ENCODE measurements at regions not wholly inside any gene's neighbourhood (a gene's known extent, or its start where the extent isn't known, plus 50 kb on each side); places are given as distances from the start of the nearest gene placed in this dataset.

- intact Hi-C loops (cut with DNase I), result no loop called here
- no peak for DNase-seq
- Histone ChIP-seq H3K27ac (no peak overlapping the region), H3K36me3 (replicated peaks in 1 of 2) (no peaks in the 10 kb centered on the region), H3K9me3 (replicated peaks in 1 of 3) (no peaks in the 10 kb centered on the region), H3K27me3 (no peaks in the 10 kb centered on the region), H3K4me3 (no peak overlapping the region), H3K4me1 (replicated peaks in 1 of 2) (no peaks in the 10 kb centered on the region)
- TF ChIP-seq POLR2A (IDR thresholded peaks at IDR 0.05), result no peak
- TF ChIP-seq, protein P1, sequence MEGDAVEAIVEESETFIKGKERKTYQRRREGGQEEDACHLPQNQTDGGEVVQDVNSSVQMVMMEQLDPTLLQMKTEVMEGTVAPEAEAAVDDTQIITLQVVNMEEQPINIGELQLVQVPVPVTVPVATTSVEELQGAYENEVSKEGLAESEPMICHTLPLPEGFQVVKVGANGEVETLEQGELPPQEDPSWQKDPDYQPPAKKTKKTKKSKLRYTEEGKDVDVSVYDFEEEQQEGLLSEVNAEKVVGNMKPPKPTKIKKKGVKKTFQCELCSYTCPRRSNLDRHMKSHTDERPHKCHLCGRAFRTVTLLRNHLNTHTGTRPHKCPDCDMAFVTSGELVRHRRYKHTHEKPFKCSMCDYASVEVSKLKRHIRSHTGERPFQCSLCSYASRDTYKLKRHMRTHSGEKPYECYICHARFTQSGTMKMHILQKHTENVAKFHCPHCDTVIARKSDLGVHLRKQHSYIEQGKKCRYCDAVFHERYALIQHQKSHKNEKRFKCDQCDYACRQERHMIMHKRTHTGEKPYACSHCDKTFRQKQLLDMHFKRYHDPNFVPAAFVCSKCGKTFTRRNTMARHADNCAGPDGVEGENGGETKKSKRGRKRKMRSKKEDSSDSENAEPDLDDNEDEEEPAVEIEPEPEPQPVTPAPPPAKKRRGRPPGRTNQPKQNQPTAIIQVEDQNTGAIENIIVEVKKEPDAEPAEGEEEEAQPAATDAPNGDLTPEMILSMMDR (IDR thresholded peaks at IDR 0.05), result no peak
- WGBS, 4 donors, result 74 to 85% (median 84%) methylated on average over 3 to 5 of the region's 5 CpGs
Observed at GRCh38 chr19:28831462-28831861, 381.5 kb downstream of the UQCRFS1 start.

GRCh38 chr19:28829762-28830161, 383.2 kb downstream of the UQCRFS1 start:
- H3K9me3 ChIP-seq (replicated peaks in 1 of 3), result no peaks in the 10 kb centered on the region
- DNase-seq, result no peak
- no peak overlapping the region for H3K4me3 ChIP-seq
- WGBS, 4 donors, result 54 to 82% (median 67%) methylated on average over 4 of the region's 4 CpGs
- no peaks in the 10 kb centered on the region for H3K4me1 ChIP-seq (replicated peaks in 1 of 2)
- H3K27me3 ChIP-seq, result no peaks in the 10 kb centered on the region
- H3K27ac ChIP-seq, result no peak overlapping the region
- intact Hi-C loops (cut with DNase I), result no loop called here
- H3K36me3 ChIP-seq (replicated peaks in 1 of 2), result no peaks in the 10 kb centered on the region
- TF ChIP-seq POLR2A (IDR thresholded peaks at IDR 0.05), result no peak
- TF ChIP-seq, protein P1 (IDR thresholded peaks at IDR 0.05), result no peak

DNA sequence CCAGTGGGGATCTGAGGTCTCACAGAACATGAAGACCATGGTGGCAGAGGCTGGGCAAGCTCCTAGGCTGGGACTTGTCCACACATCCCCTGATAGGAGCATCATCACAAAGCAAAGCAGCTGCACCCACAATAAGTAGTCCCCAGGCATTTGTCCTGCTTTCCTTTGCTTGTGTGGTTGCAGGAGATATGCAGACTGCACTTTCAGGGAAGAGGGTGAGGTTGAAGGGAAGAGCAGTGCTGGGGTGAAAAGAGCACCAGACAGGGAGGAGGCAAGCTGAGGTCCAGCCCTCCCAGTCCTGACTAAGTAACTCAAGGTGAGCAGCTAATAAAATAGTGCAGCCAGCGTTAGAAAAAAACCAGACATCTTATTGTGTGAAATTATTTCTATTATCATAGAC, 383.6 kb downstream of the UQCRFS1 start:
- H3K36me3 ChIP-seq (replicated peaks in 1 of 2), result no peaks in the 10 kb centered on the region
- 56 to 82% (median 74%) methylated on average over 1 of the region's 1 CpG for WGBS, 4 donors
- DNase-seq, result no peak
- H3K9me3 ChIP-seq (replicated peaks in 1 of 3), result no peaks in the 10 kb centered on the region
- intact Hi-C loops (cut with DNase I), result no loop called here
- no peak overlapping the region for H3K4me3 ChIP-seq
- no peaks in the 10 kb centered on the region for H3K27me3 ChIP-seq
- H3K27ac ChIP-seq, result no peak overlapping the region
- TF ChIP-seq, protein P1 (IDR thresholded peaks at IDR 0.05), result no peak
- TF ChIP-seq POLR2A (IDR thresholded peaks at IDR 0.05), result no peak
- no peaks in the 10 kb centered on the region for H3K4me1 ChIP-seq (replicated peaks in 1 of 2)

DNA sequence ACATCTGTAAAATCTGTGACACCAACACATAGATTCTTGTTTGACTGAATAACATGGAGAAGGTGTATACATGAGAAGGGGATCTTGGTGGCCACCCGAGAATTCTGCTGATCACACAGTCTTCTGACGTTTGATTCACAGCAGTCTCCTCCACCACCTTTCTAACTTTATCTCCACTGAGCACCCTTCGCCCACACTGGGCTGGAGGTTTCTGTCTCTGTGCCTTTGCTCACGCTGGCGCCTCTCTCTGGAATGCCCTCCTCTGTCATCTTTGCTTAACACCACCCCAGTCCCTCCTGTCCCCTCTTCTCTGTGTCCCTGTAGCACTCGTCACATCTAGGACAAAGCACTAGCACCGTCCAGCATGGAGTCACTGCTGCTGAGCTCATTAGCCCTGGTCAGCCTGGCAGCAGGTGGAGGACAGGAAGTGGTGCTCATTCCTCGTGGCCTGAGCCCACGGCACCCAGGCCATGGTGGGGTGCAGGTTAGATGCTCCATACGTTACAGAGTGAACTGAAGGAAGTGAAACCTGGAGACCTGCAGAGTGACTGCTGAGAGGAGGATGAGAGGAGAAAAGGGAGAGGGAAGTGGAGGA, 384.6 kb downstream of the UQCRFS1 start:
- TF ChIP-seq, protein P1 (IDR thresholded peaks at IDR 0.05), result no peak
- TF ChIP-seq POLR2A (IDR thresholded peaks at IDR 0.05), result no peak
- no peaks in the 10 kb centered on the region for H3K36me3 ChIP-seq (replicated peaks in 1 of 2)
- H3K27ac ChIP-seq, result no peak overlapping the region
- WGBS, 4 donors, result 59 to 74% (median 67%) methylated on average over 10 of the region's 10 CpGs
- no peaks in the 10 kb centered on the region for H3K9me3 ChIP-seq (replicated peaks in 1 of 3)
- no peaks in the 10 kb centered on the region for H3K4me1 ChIP-seq (replicated peaks in 1 of 2)
- no peaks in the 10 kb centered on the region for H3K27me3 ChIP-seq
- no peak for DNase-seq
- intact Hi-C loops (cut with DNase I), result no loop called here
- no peak overlapping the region for H3K4me3 ChIP-seq
